22Rv1 (cell line): ENCODE measurements at regions not wholly inside any gene's neighbourhood (a gene's known extent, or its start where the extent isn't known, plus 50 kb on each side); places are given as distances from the start of the nearest gene placed in this dataset.

Experiments
- H3K27ac ChIP-seq: fragments of 450-650 bp; 2 replicates; pipeline ENCODE4 v1.5.1; 2017
- CTCF ChIP-seq: fragments of 450-650 bp; IDR thresholded peaks from 2 replicates; pipeline ENCODE4 v1.5.1; 2017; ENCODE audit warnings: mild to moderate bottlenecking
- ZFX ChIP-seq: fragments of 450-650 bp; IDR thresholded peaks from 2 replicates; pipeline ENCODE4 v1.6.1; 2017; ENCODE audit warnings: antibody characterized with exemption, borderline replicate concordance

- TF ChIP-seq ZFX = no peak
- TF ChIP-seq CTCF = no peak
- H3K27ac ChIP-seq = no peak overlapping the region
Observed at GRCh38 chr9:90107726-90108655, 503.2 kb downstream of the GADD45G start.

DNA sequence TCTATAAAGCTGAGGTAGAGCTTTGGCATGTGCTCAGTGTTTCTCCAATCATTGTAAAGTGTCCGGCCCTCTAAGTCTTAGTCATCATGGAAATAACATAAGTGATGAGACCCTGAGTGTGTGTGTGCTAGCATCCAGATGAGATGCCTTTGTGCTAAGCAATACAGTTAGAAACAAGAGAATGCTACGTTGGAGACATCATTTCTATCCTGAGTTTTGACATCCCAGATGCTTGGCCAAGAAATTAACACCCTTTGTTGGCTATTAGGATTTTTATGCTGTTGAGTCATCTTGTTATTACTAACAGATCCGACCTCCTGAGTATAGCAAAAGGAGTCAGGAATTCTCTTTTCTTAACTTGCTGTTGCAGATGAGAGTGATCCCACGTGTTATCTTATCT lies 508.0 kb downstream of the GADD45G start:
- no peak overlapping the region for H3K27ac ChIP-seq
- TF ChIP-seq CTCF = no peak
- no peak for TF ChIP-seq ZFX

DNA sequence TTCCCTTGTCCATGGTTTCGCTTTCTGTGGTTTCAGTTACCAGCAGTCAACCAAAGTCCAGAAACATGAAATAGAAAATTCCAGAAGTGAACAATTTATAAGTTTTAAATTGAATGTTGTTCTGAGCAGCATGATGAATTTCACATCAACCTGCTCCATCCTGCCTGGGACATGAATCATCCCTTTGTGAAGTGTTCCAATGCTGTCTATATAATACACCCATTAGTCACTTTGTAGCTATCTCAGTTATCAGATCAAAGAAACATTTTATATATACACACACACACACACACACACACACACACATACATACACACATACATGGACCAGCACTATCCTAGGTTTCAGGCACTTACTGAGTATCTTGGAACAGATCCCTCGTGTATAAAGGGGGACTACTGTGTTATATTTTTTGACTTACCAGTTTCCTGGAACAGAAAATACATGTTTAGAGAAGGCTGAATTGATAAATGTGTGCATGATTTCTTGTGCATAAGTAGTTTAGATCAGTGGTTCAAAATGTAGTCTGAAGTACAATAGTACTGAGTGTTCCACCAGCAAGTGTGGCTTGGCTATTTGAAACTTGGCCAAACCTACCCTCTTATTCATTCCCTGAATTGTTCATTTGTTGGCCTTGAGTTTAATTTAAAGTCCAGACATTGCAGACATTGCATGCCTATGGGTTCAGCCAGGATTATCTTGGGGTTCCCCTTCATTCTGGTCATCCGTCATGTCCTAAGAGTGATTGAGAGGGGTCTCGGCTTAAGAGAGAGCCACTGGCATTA lies 510.0 kb downstream of the GADD45G start:
- TF ChIP-seq CTCF (no peak), ZFX (no peak)

DNA sequence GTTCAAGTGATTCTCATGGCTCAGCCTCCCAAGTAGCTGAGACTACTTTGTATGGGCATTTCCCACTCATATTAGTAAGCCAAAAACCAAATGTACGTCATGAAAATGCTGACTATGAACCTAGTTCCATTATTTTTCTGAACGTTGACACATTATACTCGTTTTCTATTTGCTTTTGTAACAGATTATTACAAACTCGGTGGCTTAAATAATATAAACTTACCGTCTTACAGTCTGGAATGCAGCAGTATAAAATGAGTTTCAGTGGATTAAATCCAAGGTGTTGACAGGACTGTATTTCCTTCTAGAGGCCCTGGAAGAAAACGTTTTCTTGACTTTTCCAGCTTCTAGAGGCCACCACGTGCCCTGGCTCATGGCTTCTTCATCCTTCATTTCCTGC lies 517.0 kb downstream of the GADD45G start:
- TF ChIP-seq ZFX = no peak
- TF ChIP-seq CTCF = no peak

More for the DNA sequence above, 510.0 kb downstream of the GADD45G start:
- no peak overlapping the region for H3K27ac ChIP-seq

GRCh38 chr9:90124961-90125360 lies 517.7 kb downstream of the DIRAS2 start:
- no peak overlapping the region for H3K27ac ChIP-seq
- TF ChIP-seq ZFX (no peak), CTCF (no peak)

More for the DNA sequence above, 517.0 kb downstream of the GADD45G start:
- no peak overlapping the region for H3K27ac ChIP-seq

GRCh38 chr9:90127923-90128322 lies 514.7 kb downstream of the DIRAS2 start:
- TF ChIP-seq ZFX (no peak), CTCF (no peak)
- no peak overlapping the region for H3K27ac ChIP-seq
